ENCODE measurements at regions not wholly inside any gene's neighbourhood (a gene's known extent, or its start where the extent isn't known, plus 50 kb on each side); places are given as distances from the start of the nearest gene placed in this dataset.

DNA sequence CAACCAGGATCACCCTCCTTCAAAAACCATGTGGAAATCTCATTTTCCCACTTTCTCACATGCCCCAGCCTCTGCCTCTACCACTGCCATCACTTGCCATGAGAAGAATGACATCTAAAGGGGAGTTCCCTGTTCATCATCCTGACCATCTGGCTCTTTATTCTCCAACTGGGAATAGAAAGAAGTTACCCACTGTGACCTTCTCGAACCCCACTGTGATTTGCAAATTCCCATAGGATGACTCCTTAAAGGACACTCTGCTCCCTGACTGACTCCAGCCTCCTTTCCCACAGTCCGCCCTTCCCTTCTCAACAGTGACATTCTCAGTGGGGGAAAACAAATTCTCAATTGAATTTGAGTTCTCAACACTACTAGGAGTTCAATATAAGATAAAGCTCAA lies 440.5 kb downstream of the NR2F2 start:
- Mint-ChIP-seq H3K4me1 (ENCODE audit: low read depth, unreplicated experiment) (no peaks in the 10 kb centered on the region), H3K9me3 (ENCODE audit: low read depth, unreplicated experiment) (peaks cover 6% of the 10 kb centered on the region), H3K4me3 (ENCODE audit: low read depth, unreplicated experiment) (no peak overlapping the region), H3K27me3 (ENCODE audit: unreplicated experiment) (peaks cover 32% of the 10 kb centered on the region), H3K27ac (ENCODE audit: unreplicated experiment) (no peak overlapping the region), H3K36me3 (ENCODE audit: insufficient read depth, unreplicated experiment) (no peaks in the 10 kb centered on the region)
- no peak for DNase-seq
- TF ChIP-seq, protein P1, sequence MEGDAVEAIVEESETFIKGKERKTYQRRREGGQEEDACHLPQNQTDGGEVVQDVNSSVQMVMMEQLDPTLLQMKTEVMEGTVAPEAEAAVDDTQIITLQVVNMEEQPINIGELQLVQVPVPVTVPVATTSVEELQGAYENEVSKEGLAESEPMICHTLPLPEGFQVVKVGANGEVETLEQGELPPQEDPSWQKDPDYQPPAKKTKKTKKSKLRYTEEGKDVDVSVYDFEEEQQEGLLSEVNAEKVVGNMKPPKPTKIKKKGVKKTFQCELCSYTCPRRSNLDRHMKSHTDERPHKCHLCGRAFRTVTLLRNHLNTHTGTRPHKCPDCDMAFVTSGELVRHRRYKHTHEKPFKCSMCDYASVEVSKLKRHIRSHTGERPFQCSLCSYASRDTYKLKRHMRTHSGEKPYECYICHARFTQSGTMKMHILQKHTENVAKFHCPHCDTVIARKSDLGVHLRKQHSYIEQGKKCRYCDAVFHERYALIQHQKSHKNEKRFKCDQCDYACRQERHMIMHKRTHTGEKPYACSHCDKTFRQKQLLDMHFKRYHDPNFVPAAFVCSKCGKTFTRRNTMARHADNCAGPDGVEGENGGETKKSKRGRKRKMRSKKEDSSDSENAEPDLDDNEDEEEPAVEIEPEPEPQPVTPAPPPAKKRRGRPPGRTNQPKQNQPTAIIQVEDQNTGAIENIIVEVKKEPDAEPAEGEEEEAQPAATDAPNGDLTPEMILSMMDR (IDR thresholded peaks at IDR 0.05; ENCODE audit: unreplicated experiment) = no peak
- no TSS peak for BruUV-seq (replicated peaks)
- CTCF ChIA-PET = no interaction called here
- intact Hi-C loops (cut with micrococcal nuclease; ENCODE audit: unreplicated experiment) = no loop called here

DNA sequence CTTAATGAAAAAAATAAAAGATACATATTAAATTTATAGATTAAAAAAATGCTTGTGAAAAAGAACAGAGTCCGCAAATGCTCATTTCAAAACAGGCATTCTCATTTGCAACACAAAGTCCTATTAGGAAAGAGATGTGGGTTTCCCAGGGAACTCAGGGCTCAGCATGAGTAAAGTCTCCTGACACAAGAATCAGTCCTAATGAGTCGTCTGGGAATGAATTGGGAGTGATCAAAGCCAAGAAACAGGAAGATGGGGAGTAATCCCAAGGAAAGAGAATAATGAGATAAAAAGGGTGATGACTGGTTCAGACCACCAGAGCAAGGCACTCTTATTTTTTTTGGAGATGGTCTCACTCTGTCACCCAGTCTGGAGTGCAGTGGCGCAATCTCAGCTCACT lies 443.7 kb downstream of the NR2F2 start:
- Mint-ChIP-seq H3K36me3 (ENCODE audit: insufficient read depth, unreplicated experiment) (no peaks in the 10 kb centered on the region), H3K27ac (ENCODE audit: unreplicated experiment) (no peak overlapping the region), H3K9me3 (ENCODE audit: low read depth, unreplicated experiment) (peaks cover 6% of the 10 kb centered on the region), H3K4me3 (ENCODE audit: low read depth, unreplicated experiment) (no peak overlapping the region), H3K4me1 (ENCODE audit: low read depth, unreplicated experiment) (no peaks in the 10 kb centered on the region), H3K27me3 (ENCODE audit: unreplicated experiment) (peaks cover 32% of the 10 kb centered on the region)
- intact Hi-C loops (cut with micrococcal nuclease; ENCODE audit: unreplicated experiment) = no loop called here
- no peak for DNase-seq
- CTCF ChIA-PET = no interaction called here
- TF ChIP-seq, protein P1 (IDR thresholded peaks at IDR 0.05; ENCODE audit: unreplicated experiment) = no peak
- no TSS peak for BruUV-seq (replicated peaks)

DNA sequence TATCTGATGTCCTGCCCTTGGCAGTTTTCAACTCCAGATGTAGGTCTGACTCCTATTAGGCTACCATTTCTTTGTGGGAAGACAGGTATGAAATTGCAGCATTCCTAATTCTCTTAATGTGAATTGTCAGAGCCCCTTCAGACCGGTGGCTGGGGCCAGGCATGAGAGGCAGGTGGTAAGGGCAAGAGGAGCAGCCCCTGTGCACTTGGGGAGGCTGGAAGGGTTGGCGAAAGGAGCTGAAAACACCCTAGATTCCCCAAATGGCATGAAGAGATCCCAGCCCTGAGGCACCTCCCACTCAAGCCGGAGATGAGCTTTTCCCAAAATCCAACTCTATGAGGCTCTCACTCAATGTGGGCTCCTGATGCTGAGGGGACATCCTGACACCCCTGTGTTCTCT lies 453.2 kb downstream of the NR2F2 start:
- no peak for DNase-seq
- H3K4me3 Mint-ChIP-seq (ENCODE audit: low read depth, unreplicated experiment) = no peak overlapping the region
- TF ChIP-seq, protein P1 (IDR thresholded peaks at IDR 0.05; ENCODE audit: unreplicated experiment) = no peak
- no TSS peak for BruUV-seq (replicated peaks)
- no peak overlapping the region for H3K27ac Mint-ChIP-seq (ENCODE audit: unreplicated experiment)
- H3K4me1 Mint-ChIP-seq (ENCODE audit: low read depth, unreplicated experiment) = no peaks in the 10 kb centered on the region
- CTCF ChIA-PET = no interaction called here
- peaks cover 4% of the 10 kb centered on the region for H3K9me3 Mint-ChIP-seq (ENCODE audit: low read depth, unreplicated experiment)
- H3K36me3 Mint-ChIP-seq (ENCODE audit: insufficient read depth, unreplicated experiment) = no peaks in the 10 kb centered on the region
- intact Hi-C loops (cut with micrococcal nuclease; ENCODE audit: unreplicated experiment) = no loop called here
- H3K27me3 Mint-ChIP-seq (ENCODE audit: unreplicated experiment) = peaks cover 13% of the 10 kb centered on the region

DNA sequence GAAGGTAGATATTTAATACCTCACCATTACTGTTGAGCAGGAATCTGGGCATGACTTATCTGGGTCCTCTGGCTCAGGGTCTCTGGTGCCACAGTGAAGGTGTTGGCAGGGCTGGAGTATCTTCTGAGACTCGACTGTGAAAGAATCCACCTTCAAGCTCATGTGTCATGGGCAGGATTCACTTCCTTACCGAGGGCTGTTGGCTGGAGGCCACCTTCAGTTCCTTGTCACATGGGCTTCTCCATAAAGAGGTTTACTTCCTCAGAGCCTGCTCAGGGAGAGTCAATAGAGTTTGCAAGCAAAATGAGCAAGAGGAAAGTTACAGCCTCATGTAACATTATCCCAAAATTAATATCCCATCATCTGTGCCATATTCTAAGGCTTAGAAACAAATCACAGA lies 459.5 kb downstream of the NR2F2 start:
- no peak overlapping the region for H3K27ac Mint-ChIP-seq (ENCODE audit: unreplicated experiment)
- no peaks in the 10 kb centered on the region for H3K36me3 Mint-ChIP-seq (ENCODE audit: insufficient read depth, unreplicated experiment)
- CTCF ChIA-PET = no interaction called here
- no peak overlapping the region for H3K4me3 Mint-ChIP-seq (ENCODE audit: low read depth, unreplicated experiment)
- H3K27me3 Mint-ChIP-seq (ENCODE audit: unreplicated experiment) = no peaks in the 10 kb centered on the region
- no TSS peak for BruUV-seq (replicated peaks)
- peak; percentile 15 for DNase-seq
- H3K9me3 Mint-ChIP-seq (ENCODE audit: low read depth, unreplicated experiment) = peaks cover 2% of the 10 kb centered on the region
- intact Hi-C loops (cut with micrococcal nuclease; ENCODE audit: unreplicated experiment) = no loop called here
- no peaks in the 10 kb centered on the region for H3K4me1 Mint-ChIP-seq (ENCODE audit: low read depth, unreplicated experiment)
- TF ChIP-seq, protein P1 (IDR thresholded peaks at IDR 0.05; ENCODE audit: unreplicated experiment) = no peak

DNA sequence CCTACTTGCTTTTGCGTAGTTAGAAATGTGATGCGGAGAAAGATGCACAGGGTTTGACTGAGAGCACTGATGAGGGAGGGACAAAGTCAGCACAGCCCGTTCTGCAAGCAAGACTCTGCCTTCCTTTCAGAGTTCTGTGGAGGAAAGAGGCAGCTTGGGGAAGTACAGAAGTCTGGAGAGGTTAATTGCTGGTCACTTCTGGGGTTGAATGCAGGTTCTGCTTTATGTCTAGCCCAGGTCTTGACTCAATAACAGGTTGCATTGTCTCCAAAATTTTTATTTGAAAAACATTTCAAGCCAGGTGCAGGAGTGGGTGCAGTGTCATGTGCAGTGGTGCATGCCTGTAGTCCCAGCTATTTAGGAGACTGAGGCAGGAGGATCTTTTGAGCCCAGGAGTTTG lies 461.7 kb downstream of the NR2F2 start:
- Mint-ChIP-seq H3K36me3 (ENCODE audit: insufficient read depth, unreplicated experiment) (no peaks in the 10 kb centered on the region), H3K4me1 (ENCODE audit: low read depth, unreplicated experiment) (no peaks in the 10 kb centered on the region), H3K4me3 (ENCODE audit: low read depth, unreplicated experiment) (no peak overlapping the region), H3K27ac (ENCODE audit: unreplicated experiment) (no peak overlapping the region), H3K9me3 (ENCODE audit: low read depth, unreplicated experiment) (peaks cover 2% of the 10 kb centered on the region), H3K27me3 (ENCODE audit: unreplicated experiment) (no peaks in the 10 kb centered on the region)
- intact Hi-C loops (cut with micrococcal nuclease; ENCODE audit: unreplicated experiment) = no loop called here
- TF ChIP-seq, protein P1 (IDR thresholded peaks at IDR 0.05; ENCODE audit: unreplicated experiment) = no peak
- BruUV-seq (replicated peaks) = no TSS peak
- CTCF ChIA-PET = no interaction called here
- no peak for DNase-seq

Measured in Calu3 (cell line).